HepG2 (cell line): ENCODE measurements at regions not wholly inside any gene's neighbourhood (a gene's known extent, or its start where the extent isn't known, plus 50 kb on each side); places are given as distances from the start of the nearest gene placed in this dataset.

Experiments used
- AFF4 ChIP-seq: sonication (generic); formaldehyde crosslinking; IDR thresholded peaks from 2 replicates; pipeline ENCODE4 v1.4.0; 2020; ENCODE audit warnings: missing genetic modification reagents
- AKAP8 ChIP-seq: sonication (generic); formaldehyde crosslinking; IDR thresholded peaks from 2 replicates; pipeline ENCODE4 v1.5.1; 2020; ENCODE audit warnings: mild to moderate bottlenecking, missing genetic modification reagents
- CTCF ChIP-seq: sonication (generic); formaldehyde crosslinking; IDR thresholded peaks from 2 replicates; pipeline ENCODE4 v1.5.0; 2020; ENCODE audit warnings: mild to moderate bottlenecking, missing genetic modification reagents, moderate library complexity
- DDIT3 ChIP-seq: sonication (generic); formaldehyde crosslinking; IDR thresholded peaks from 2 replicates; pipeline ENCODE4 v1.4.0; 2020; ENCODE audit warnings: mild to moderate bottlenecking, missing genetic modification reagents
- DMAP1 ChIP-seq: IDR thresholded peaks from 2 replicates; pipeline ENCODE4 v1.6.1; 2016
- DNMT3B ChIP-seq: conservative IDR thresholded peaks from 2 replicates; pipeline ENCODE4 v1.6.1; 2016; ENCODE audit warnings: missing biosample characterization, control low read depth
- EEA1 ChIP-seq: sonication (generic); formaldehyde crosslinking; IDR thresholded peaks from 2 replicates; pipeline ENCODE4 v1.5.1; 2020; ENCODE audit warnings: mild to moderate bottlenecking, missing genetic modification reagents, borderline replicate concordance
- EED ChIP-seq: sonication (generic); formaldehyde crosslinking; IDR thresholded peaks from 2 replicates; pipeline ENCODE4 v1.5.0; 2020; ENCODE audit warnings: mild to moderate bottlenecking, missing genetic modification reagents
- GTF2F1 ChIP-seq: fragments of 150-350 bp; IDR thresholded peaks from 2 replicates; pipeline ENCODE4 v1.6.1; 2014; ENCODE audit warnings: low read length
- HNRNPH1 ChIP-seq: fragments of 200-400 bp; formaldehyde crosslinking; optimal IDR thresholded peaks from 2 replicates; pipeline ENCODE3; 2017; ENCODE audit warnings: mild to moderate bottlenecking, low read depth, low read length
- MAFF ChIP-seq: IDR thresholded peaks from 2 replicates; pipeline ENCODE4 v1.6.1; 2011; ENCODE audit warnings: low read depth, low read length, improper control_type of control experiment
- MXD1 ChIP-seq: sonication (generic); formaldehyde crosslinking; IDR thresholded peaks from 2 replicates; pipeline ENCODE4 v1.4.0; 2020; ENCODE audit warnings: mild to moderate bottlenecking, missing genetic modification reagents
- SAP130 ChIP-seq: IDR thresholded peaks from 2 replicates; pipeline ENCODE4 v1.6.1; 2016; ENCODE audit warnings: low read depth
- SATB2 ChIP-seq: sonication (generic); formaldehyde crosslinking; IDR thresholded peaks from 2 replicates; pipeline ENCODE4 v1.5.0; 2020; ENCODE audit warnings: missing genetic modification reagents
- STAG1 ChIP-seq: sonication (generic); formaldehyde crosslinking; IDR thresholded peaks from 2 replicates; pipeline ENCODE4 v1.4.0; 2020; ENCODE audit warnings: missing genetic modification reagents
- TAF1 ChIP-seq: sonication (generic); formaldehyde crosslinking; IDR thresholded peaks from 2 replicates; pipeline ENCODE4 v1.4.0; 2020; ENCODE audit warnings: missing genetic modification reagents
- TBL1XR1 ChIP-seq: fragments of 150-350 bp; IDR thresholded peaks from 2 replicates; pipeline ENCODE4 v1.6.1; 2014; ENCODE audit warnings: borderline replicate concordance, low read length; ENCODE audit not compliant: partially characterized antibody
- U2AF2 ChIP-seq: fragments of 200-400 bp; formaldehyde crosslinking; IDR thresholded peaks from 2 replicates; pipeline ENCODE4 v1.6.1; 2017; ENCODE audit warnings: low read depth, mild to moderate bottlenecking, low read length
- ZNF12 ChIP-seq: sonication (generic); formaldehyde crosslinking; IDR thresholded peaks from 2 replicates; pipeline ENCODE4 v1.5.0; 2020; ENCODE audit warnings: missing genetic modification reagents
- ZNF589 ChIP-seq: sonication (generic); formaldehyde crosslinking; conservative IDR thresholded peaks from 2 replicates; pipeline ENCODE4 v1.8.0; 2022; ENCODE audit warnings: mild to moderate bottlenecking, moderate library complexity, missing genetic modification reagents
- ZNF660 ChIP-seq: sonication (generic); formaldehyde crosslinking; IDR thresholded peaks from 2 replicates; pipeline ENCODE4 v1.5.1; 2020; ENCODE audit warnings: mild to moderate bottlenecking, low read depth, missing genetic modification reagents, borderline replicate concordance
- ZNF687 ChIP-seq: sonication (generic); formaldehyde crosslinking; IDR thresholded peaks from 2 replicates; pipeline ENCODE4 v1.5.1; 2020; ENCODE audit warnings: mild to moderate bottlenecking, missing genetic modification reagents, moderate library complexity
- ZNF792 ChIP-seq: IDR thresholded peaks from 2 replicates; pipeline ENCODE4 v1.6.1; 2016

- peak; percentile 56 for TF ChIP-seq ZNF687 (CRISPR knock-in tag)
- TF ChIP-seq ZNF660, result no peak
- no peak for TF ChIP-seq DDIT3 (CRISPR knock-in tag)
- TF ChIP-seq ZNF589 (CRISPR knock-in tag), result no peak
- TF ChIP-seq MXD1 (CRISPR knock-in tag), result no peak
- TF ChIP-seq SATB2 (CRISPR knock-in tag), result no peak
- TF ChIP-seq TBL1XR1, result no peak
- TF ChIP-seq STAG1 (CRISPR knock-in tag), result peak; percentile 48
- no peak for TF ChIP-seq EEA1 (CRISPR knock-in tag)
- no peak for TF ChIP-seq GTF2F1
- TF ChIP-seq AKAP8 (CRISPR knock-in tag), result no peak
- TF ChIP-seq TAF1, result no peak
- no peak for TF ChIP-seq ZNF792 (CRISPR knock-in tag)
- no peak for TF ChIP-seq HNRNPH1
- TF ChIP-seq DMAP1 (CRISPR knock-in tag), result peak; percentile 49; the same call in 1 of the 2 replicates
- no peak for TF ChIP-seq AFF4
- TF ChIP-seq DNMT3B (CRISPR knock-in tag), result no peak
- no peak for TF ChIP-seq ZNF12 (CRISPR knock-in tag)
- no peak for TF ChIP-seq MAFF
- no peak for TF ChIP-seq SAP130 (CRISPR knock-in tag)
- TF ChIP-seq EED, result no peak
- peak; percentile 75 for TF ChIP-seq CTCF (CRISPR knock-in tag)
- no peak for TF ChIP-seq U2AF2
Measured at GRCh38 chr12:116687888-116688287, 50.0 kb downstream of the SPRING1 start (continued).
